Body of pancreas (tissue), 4 donors: ENCODE measurements at regions not wholly inside any gene's neighbourhood (a gene's known extent, or its start where the extent isn't known, plus 50 kb on each side); places are given as distances from the start of the nearest gene placed in this dataset.

Experiments
- POLR2A ChIP-seq, 3 donors: fragments of 450-650 bp; IDR thresholded peaks; one replicate each; pipeline ENCODE4 v1.6.1; 2016; ENCODE audit warnings: antibody characterized with exemption in 3 of 3, mild to moderate bottlenecking in 2 of 3
- TF ChIP-seq, protein P1 (sequence below), 7 experiments: fragments of 450-650 bp in 4 of 7; fragments of 200-600 bp in 3 of 7; sonication (generic) in 3 of 7; IDR thresholded peaks; one replicate each; pipeline ENCODE4 v1.5.1; 2016 to 2019; ENCODE audit warnings: antibody characterized with exemption in 7 of 7

DNA sequence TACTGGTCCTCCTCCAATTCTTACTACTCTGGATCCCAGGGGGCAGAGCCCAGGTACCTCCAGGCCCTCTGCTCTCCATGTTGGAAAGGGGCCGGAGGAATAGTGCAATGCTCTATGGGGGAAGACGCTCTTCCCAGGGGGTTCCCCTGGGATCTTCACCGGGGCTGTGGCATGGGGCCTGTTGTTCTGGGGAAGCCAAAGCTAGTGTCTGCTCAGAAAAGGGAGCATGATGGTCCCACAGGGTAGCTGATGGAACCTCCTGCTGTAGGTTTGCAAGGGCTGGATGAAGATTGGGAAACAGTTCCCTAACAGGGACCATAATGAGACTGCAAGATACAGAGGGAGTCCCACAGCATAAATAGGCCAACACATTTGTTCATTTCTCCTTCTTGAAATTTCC lies 114.7 kb downstream of the IRX5 start:
- TF ChIP-seq, protein P1, sequence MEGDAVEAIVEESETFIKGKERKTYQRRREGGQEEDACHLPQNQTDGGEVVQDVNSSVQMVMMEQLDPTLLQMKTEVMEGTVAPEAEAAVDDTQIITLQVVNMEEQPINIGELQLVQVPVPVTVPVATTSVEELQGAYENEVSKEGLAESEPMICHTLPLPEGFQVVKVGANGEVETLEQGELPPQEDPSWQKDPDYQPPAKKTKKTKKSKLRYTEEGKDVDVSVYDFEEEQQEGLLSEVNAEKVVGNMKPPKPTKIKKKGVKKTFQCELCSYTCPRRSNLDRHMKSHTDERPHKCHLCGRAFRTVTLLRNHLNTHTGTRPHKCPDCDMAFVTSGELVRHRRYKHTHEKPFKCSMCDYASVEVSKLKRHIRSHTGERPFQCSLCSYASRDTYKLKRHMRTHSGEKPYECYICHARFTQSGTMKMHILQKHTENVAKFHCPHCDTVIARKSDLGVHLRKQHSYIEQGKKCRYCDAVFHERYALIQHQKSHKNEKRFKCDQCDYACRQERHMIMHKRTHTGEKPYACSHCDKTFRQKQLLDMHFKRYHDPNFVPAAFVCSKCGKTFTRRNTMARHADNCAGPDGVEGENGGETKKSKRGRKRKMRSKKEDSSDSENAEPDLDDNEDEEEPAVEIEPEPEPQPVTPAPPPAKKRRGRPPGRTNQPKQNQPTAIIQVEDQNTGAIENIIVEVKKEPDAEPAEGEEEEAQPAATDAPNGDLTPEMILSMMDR (IDR thresholded peaks at IDR 0.05) = no peak
- no peak for TF ChIP-seq POLR2A (IDR thresholded peaks at IDR 0.05)
